IMR-90 (cell line): ENCODE measurements at regions not wholly inside any gene's neighbourhood (a gene's known extent, or its start where the extent isn't known, plus 50 kb on each side); places are given as distances from the start of the nearest gene placed in this dataset.

Source experiments
- ATAC-seq: fragments of 200-7000 bp; cut with Tn5 transposase; 2 replicates; pipeline ENCODE4 v1.9.1; 2020; ENCODE audit warnings: low read depth, mild to moderate bottlenecking, moderate library complexity
- BruUV-seq: library from RNA; stranded (reverse); fragments of 400-500 nt; replicated peaks from 2 replicates; lab custom pipeline; 2021; lab: Mats Ljungman, UMichigan
- CTCF ChIA-PET: fragments of 300-600 bp; formaldehyde crosslinking; extraction: SDS; loops from one replicate; lab custom pipeline; 2021; ENCODE audit warnings: antibody characterized with exemption; lab: Yijun Ruan, JAX
- POLR2A ChIA-PET: fragments of 300-600 bp; sonication (Branson Sonifier 250); formaldehyde crosslinking; loops from one replicate; lab custom pipeline; 2022; ENCODE audit warnings: antibody characterized with exemption; ENCODE audit not compliant: unreplicated experiment; lab: Charles Lee
- DNase-seq: peaks from one replicate; pipeline ENCODE4 v3.0.0; 2013
- H2AFZ ChIP-seq: replicated peaks from 2 replicates; pipeline ENCODE3; 2013; ENCODE audit warnings: low read length, mild to moderate bottlenecking; ENCODE audit not compliant: poor library complexity
- H2AK5ac ChIP-seq: 2 replicates; pipeline ENCODE4 v1.6.1; 2013; ENCODE audit warnings: low read depth, low read length, inconsistent platforms
- H2AK9ac ChIP-seq: replicated peaks from 2 replicates; pipeline ENCODE3; 2013; ENCODE audit warnings: mild to moderate bottlenecking, low read depth, low read length, moderate library complexity; ENCODE audit not compliant: poor library complexity
- H2BK120ac ChIP-seq: 2 replicates; pipeline ENCODE4 v1.6.1; 2013; ENCODE audit warnings: low read depth, low read length, inconsistent platforms
- H2BK15ac ChIP-seq: 3 replicates; pipeline ENCODE4 v1.6.1; 2013; ENCODE audit warnings: low read depth, low read length, inconsistent platforms
- H2BK20ac ChIP-seq: 2 replicates; pipeline ENCODE4 v1.6.1; 2013; ENCODE audit warnings: low read depth, mild to moderate bottlenecking, inconsistent platforms, low read length, moderate library complexity
- H2BK5ac ChIP-seq: 2 replicates; pipeline ENCODE4 v1.6.1; 2013; ENCODE audit warnings: mild to moderate bottlenecking, low read depth, low read length, inconsistent platforms; ENCODE audit not compliant: poor library complexity, severe bottlenecking
- H3K14ac ChIP-seq: replicated peaks from 2 replicates; pipeline ENCODE4 v1.6.1; 2013; ENCODE audit warnings: low read depth, low read length, inconsistent platforms
- H3K18ac ChIP-seq: 2 replicates; pipeline ENCODE4 v1.6.1; 2013; ENCODE audit warnings: low read depth, low read length, control low read depth
- H3K23ac ChIP-seq: 2 replicates; pipeline ENCODE4 v1.6.1; 2013; ENCODE audit warnings: low read depth, low read length, inconsistent platforms
- H3K27ac ChIP-seq: 2 replicates; pipeline ENCODE4 v1.5.1; 2013; ENCODE audit warnings: mild to moderate bottlenecking, control low read depth, low read length; ENCODE audit not compliant: insufficient read depth
- H3K27me3 ChIP-seq: 2 replicates; pipeline ENCODE4 v1.6.1; 2013; ENCODE audit warnings: low read length; ENCODE audit not compliant: control insufficient read depth, insufficient read depth
- H3K36me3 ChIP-seq: 2 replicates; pipeline ENCODE4 v1.6.1; 2013; ENCODE audit warnings: low read length, mixed read lengths; ENCODE audit not compliant: control insufficient read depth, insufficient read depth
- H3K4ac ChIP-seq: 2 replicates; pipeline ENCODE4 v1.6.1; 2013; ENCODE audit warnings: low read depth, low read length, inconsistent platforms
- H3K4me1 ChIP-seq: 2 replicates; pipeline ENCODE4 v1.6.1; 2013; ENCODE audit warnings: low read length, mixed read lengths; ENCODE audit not compliant: control insufficient read depth, insufficient read depth
- H3K4me2 ChIP-seq: 2 replicates; pipeline ENCODE4 v1.6.1; 2013; ENCODE audit warnings: low read depth, mild to moderate bottlenecking, control low read depth, low read length, moderate library complexity
- H3K4me3 ChIP-seq: 2 replicates; pipeline ENCODE4 v1.5.1; 2013; ENCODE audit warnings: low read depth, mild to moderate bottlenecking, control low read depth, low read length, moderate library complexity; ENCODE audit not compliant: insufficient read depth
- H3K56ac ChIP-seq: 2 replicates; pipeline ENCODE4 v1.6.1; 2013; ENCODE audit warnings: low read length, inconsistent platforms; ENCODE audit not compliant: insufficient read depth; ENCODE audit errors: extremely low read depth
- H3K79me1 ChIP-seq, 2 experiments: 2 replicates each; pipeline ENCODE4 v1.6.1; 2013; ENCODE audit warnings: low read length in 2 of 2, inconsistent platforms in 1 of 2, low read depth in 1 of 2
- H3K9ac ChIP-seq: 2 replicates; pipeline ENCODE4 v1.6.1; 2013; ENCODE audit warnings: low read depth, low read length, control low read depth
- H3K9me1 ChIP-seq: 2 replicates; pipeline ENCODE4 v1.6.1; 2013; ENCODE audit warnings: low read length, inconsistent platforms; ENCODE audit not compliant: insufficient read depth
- H3K9me3 ChIP-seq: 2 replicates; pipeline ENCODE4 v1.6.1; 2013; ENCODE audit warnings: low read length; ENCODE audit not compliant: control insufficient read depth, insufficient read depth
- H4K20me1 ChIP-seq: 2 replicates; pipeline ENCODE4 v1.6.1; 2013; ENCODE audit warnings: low read length, inconsistent platforms; ENCODE audit not compliant: insufficient read depth
- H4K5ac ChIP-seq: 2 replicates; pipeline ENCODE4 v1.6.1; 2013; ENCODE audit warnings: mild to moderate bottlenecking, low read depth, low read length, control low read depth
- H4K8ac ChIP-seq, 2 experiments: 2 replicates each; pipeline ENCODE4 v1.6.1; 2013; ENCODE audit warnings: low read depth in 2 of 2, low read length in 2 of 2, control low read depth in 1 of 2, inconsistent platforms in 1 of 2
- H4K91ac ChIP-seq: 2 replicates; pipeline ENCODE4 v1.6.1; 2013; ENCODE audit warnings: low read depth, low read length, inconsistent platforms; ENCODE audit not compliant: insufficient read depth
- MXI1 ChIP-seq: IDR thresholded peaks from 2 replicates; pipeline ENCODE4 v1.6.1; 2012; ENCODE audit warnings: low read depth, mild to moderate bottlenecking, low read length, moderate library complexity, borderline replicate concordance
- SMC3 ChIP-seq: fragments of 150-350 bp; IDR thresholded peaks from 2 replicates; pipeline ENCODE4 v1.6.1; 2016; ENCODE audit warnings: low read depth, mild to moderate bottlenecking, antibody characterized with exemption, low read length, moderate library complexity
- USF2 ChIP-seq: fragments of 150-350 bp; IDR thresholded peaks from 2 replicates; pipeline ENCODE4 v1.6.1; 2017; ENCODE audit warnings: mild to moderate bottlenecking, antibody characterized with exemption, low read length, low read depth
- WGBS, 2 experiments: methylation state at CpG; one replicate each; pipeline versions ENCODE4 v1.1.5 to v1.1.7; 2013; ENCODE audit warnings: missing lambda C conversion rate in 2 of 2; ENCODE audit not compliant: insufficient read length in 1 of 2; ENCODE audit errors: extremely low coverage in 2 of 2; 5-methylcytosine and 5-hydroxymethylcytosine counted together
- dilution Hi-C: fragments of 300-500 bp; cut with HindIII; formaldehyde crosslinking; loops from one replicate; pipeline ENCODE4 v1.14.3; 2018; ENCODE audit warnings: low sequenced_read_pairs; ENCODE audit not compliant: unreplicated experiment
- in situ Hi-C: fragments of 300-500 bp; cut with MboI; formaldehyde crosslinking; loops from 3 replicates; pipeline ENCODE4 v1.14.3; 2019; ENCODE audit warnings: low sequenced_read_pairs, inconsistent platforms, mixed read lengths
- intact Hi-C: fragments of 100-400 bp; cut with micrococcal nuclease; formaldehyde crosslinking; loops from 2 replicates; pipeline ENCODE4 v1.10.0; 2022

DNA sequence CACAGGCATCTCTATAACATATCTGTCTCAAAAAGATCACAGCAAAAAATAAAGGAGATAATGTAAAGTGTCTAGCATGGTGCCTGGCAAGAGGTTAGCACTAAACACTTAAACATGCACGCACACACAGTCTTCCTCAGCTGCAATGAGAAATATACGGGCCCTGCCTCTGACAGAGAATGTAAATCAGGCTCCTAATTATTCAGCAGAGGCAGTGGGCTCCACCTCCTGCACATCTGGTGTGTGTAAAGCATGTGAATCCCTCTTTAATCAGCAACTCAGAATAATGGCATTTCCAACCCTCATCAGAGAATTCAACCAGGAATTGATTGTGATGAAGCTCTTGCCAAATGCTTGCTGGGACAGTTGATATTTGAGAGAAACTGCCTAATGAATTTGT, 85.6 kb upstream of the KCNA3 start:
- WGBS, 2 experiments: no CpG with 5 or more reads among the region's 2 CpGs
- Histone ChIP-seq H3K4me1 (no peaks in the 10 kb centered on the region), H3K4ac (no peak overlapping the region), H3K79me1 (no peaks in the 10 kb centered on the region), H3K23ac (no peak overlapping the region), H2AK5ac (no peak overlapping the region), H2AK9ac (no peak overlapping the region), H2BK20ac (no peak overlapping the region), H4K5ac (no peak overlapping the region), H3K9me1 (no peaks in the 10 kb centered on the region), H3K18ac (no peak overlapping the region), H3K36me3 (no peaks in the 10 kb centered on the region), H3K4me2 (no peak overlapping the region), H2BK120ac (no peak overlapping the region), H3K56ac (no peak overlapping the region), H3K14ac (no peak overlapping the region), H3K27ac (no peak overlapping the region), H4K8ac (no peak overlapping the region), H2AFZ (no peak overlapping the region), H4K91ac (no peak overlapping the region), H3K4me3 (no peak overlapping the region), H3K27me3 (peaks cover 4% of the 10 kb centered on the region; the same call in 1 of the 2 replicates), H2BK5ac (no peak overlapping the region), H3K9ac (no peak overlapping the region), H4K20me1 (no peaks in the 10 kb centered on the region), H2BK15ac (no peak overlapping the region), H3K9me3 (no peaks in the 10 kb centered on the region)
- DNase-seq: no peak
- no TSS peak for BruUV-seq
- TF ChIP-seq USF2 (no peak), SMC3 (no peak), MXI1 (no peak)
- intact Hi-C loops (no loop called here), in situ Hi-C loops (no loop called here), dilution Hi-C loops (no loop called here)
- CTCF ChIA-PET: no interaction called here
- POLR2A ChIA-PET: no interaction called here
- ATAC-seq: no peak
